ENCODE measurements at regions not wholly inside any gene's neighbourhood (a gene's known extent, or its start where the extent isn't known, plus 50 kb on each side); places are given as distances from the start of the nearest gene placed in this dataset.
"Not testable (repeated sequence)": the region's sequence is repeated elsewhere in the genome, so short reads cannot be mapped to it uniquely, and the experiment has no call there.

DNA sequence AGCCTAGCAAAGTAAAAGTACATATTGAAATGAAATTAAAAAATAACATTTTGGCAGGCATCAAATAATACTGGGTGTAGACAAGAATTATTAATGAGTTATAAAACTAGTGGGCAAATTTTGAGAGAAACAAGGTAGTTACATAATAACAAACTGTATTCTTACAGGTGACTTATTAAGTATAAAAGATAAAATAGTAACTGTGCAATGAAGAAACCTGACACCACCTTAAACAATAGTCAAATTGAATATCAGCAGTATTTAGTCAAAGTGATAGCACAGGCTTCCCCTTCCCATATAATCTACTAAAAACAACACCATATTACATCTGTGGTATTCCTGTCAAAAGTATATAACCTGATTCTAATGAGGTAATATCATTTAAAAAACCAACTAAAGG lies 1099.8 kb upstream of the CRIM1 start:
- no peak for DNase-seq

DNA sequence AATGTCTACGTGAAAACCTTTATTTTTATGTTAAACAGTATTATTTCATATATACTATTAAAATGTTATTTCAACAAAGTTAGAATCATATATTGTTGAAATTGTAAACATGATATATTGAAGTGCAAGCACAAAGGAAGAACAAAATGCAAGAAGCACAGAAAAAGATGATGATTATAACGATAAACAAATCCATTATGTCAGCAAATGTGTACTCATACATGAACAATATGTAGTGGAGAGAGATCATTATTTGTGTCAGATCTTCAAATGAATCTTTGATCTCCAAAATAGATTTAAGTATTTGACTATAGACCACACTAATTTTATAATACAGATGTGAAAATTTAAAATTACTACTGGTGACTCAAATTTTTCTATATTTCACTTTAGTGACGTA lies 1104.4 kb upstream of the CRIM1 start:
- no peak for DNase-seq

GRCh38 chr2:35246702-35247101 lies 1108.9 kb upstream of the CRIM1 start:
- no peak for DNase-seq

DNA sequence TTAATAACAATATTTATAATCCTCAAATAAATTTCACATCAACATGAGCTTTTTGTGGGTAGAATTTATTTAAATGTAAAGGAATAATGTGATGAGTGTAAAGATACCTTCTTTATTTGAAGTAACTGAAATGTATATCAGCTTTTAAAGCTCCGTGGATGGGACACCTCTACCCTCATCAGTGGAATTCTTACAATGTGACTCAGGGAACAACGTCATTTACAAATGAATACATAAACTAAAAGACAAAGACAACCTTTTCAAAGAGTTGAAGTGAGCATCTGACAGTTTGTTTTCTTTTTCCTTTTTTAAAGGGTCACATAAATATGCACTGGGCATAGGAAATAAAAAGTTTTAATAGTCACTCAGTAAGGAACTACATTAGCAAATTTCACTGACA lies 1127.0 kb upstream of the CRIM1 start:
- DNase-seq: no peak

DNA sequence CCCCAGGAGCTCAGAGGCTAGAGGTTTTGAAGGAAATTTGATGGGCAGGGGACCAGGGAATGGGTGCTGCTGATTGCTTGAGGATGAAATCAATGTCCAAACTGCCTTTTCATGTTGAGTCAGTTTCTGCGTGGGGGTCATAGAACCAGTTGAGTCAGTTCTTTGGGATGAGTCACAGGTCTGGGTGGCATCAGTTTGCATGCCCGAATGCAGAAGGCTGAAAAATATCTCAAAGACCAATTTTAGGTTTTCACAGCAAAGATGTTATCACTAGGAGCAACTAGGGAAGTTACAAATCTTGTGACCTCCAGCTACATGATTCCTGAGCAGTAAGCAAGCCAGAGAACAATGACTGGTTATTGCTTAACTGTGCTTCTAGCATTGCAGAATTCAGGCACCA lies 1135.1 kb upstream of the CRIM1 start:
- DNase-seq: no peak

DNA sequence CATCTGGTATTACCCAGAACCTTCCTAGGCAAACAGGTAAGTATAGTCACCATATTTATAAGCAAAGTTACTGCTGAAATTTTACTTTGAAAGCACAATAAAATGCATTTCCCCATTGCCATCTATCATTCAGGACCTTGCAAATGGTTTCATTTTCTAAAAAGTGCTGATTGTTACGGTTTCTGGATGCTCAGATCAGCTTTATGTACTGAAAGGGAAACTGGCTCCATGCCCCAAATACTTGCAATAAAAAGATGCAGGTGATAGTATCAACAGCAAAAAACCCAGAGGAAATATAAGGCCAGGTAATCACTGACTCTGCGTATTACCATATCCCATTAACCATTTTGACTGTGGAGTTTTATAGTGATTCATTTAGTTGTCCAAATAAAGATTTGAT lies 1150.7 kb upstream of the CRIM1 start:
- no peak for DNase-seq

DNA sequence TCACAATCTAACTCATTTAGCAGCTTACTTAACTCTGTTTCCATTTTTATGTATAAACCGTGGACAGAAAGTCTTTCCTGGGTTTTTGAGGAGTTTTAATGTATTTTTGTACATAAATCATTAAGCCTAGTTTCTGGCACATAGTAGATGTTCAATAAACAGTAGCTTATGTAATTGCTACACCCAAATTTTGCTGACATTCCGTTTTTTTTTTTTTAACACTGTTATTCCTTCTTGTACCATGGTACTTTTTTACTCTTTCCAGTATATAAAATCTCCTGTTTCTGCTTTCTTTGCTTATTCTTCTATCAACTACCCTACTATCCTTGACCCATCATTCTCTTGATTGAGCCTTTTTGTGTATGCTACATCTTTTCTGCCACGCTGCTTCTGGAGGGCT lies 1151.3 kb upstream of the CRIM1 start:
- DNase-seq: no peak

- DNase-seq: no peak
These were observed 1156.3 kb upstream of the CRIM1 start for GRCh38 chr2:35199298-35199697.

GRCh38 chr2:35185861-35186412 lies 1169.6 kb upstream of the CRIM1 start:
- DNase-seq: no peak

GRCh38 chr2:35184471-35184870 lies 1171.1 kb upstream of the CRIM1 start:
- no peak for DNase-seq

DNA sequence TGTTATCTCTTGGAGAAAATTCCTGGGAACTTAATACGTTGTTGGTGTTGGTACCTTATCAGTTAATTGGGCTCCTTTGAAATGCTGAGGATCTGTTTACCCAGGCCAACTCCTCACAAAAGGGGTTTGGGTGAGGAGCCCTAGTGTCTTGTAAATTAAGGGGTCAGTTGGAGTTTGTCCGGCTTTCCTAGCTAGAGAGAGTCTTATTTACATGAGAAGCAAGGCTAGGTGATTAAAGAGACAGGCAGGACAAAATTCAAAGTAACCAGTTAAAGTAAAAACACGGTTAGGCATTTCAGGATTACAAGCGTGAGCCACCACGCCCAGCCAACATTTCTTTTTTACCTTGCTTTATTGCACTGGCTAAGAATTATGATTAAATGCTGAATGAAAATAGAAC lies 1178.9 kb upstream of the CRIM1 start:
- not testable (repeated sequence) for DNase-seq

DNA sequence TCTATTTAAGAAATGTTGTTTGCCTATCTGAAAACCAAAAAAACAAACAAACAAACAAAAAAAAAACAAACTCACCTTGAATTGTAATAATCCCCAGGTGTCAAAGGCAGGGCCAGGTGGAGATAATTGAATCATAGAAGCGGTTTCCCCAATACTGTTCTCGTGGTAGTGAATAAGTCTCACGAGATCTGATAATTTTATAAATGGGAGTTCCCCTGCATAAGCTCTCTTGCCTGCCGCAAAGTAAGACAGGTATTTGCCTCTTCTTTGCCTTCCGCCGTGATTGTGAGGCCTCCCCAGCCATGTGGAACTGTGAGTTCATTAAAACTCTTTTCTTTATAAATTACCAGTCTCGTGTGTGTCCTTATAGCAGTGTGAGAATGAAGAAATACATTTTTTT lies 1180.7 kb upstream of the CRIM1 start:
- DNase-seq: no peak

GRCh38 chr2:35172687-35173086 lies 1182.9 kb upstream of the CRIM1 start:
- DNase-seq: no peak

DNA sequence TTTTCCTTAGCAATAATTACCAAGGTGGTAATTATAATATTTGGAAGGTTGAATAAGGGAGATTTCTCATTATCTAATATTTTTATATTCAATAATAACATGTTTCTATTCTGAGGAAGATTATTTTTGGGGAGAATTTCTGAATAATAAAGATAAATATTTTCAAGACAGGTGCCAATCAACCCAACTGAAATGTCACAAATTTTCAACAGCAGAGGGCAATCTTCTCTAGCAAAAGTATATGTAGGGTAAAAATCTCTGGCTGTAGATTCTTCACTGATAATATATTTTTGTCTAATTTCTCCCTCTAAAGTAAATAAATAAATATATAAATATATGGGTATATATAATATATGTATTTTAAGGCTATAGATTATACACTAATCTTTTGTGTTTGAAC lies 1187.2 kb upstream of the CRIM1 start:
- DNase-seq: no peak

DNA sequence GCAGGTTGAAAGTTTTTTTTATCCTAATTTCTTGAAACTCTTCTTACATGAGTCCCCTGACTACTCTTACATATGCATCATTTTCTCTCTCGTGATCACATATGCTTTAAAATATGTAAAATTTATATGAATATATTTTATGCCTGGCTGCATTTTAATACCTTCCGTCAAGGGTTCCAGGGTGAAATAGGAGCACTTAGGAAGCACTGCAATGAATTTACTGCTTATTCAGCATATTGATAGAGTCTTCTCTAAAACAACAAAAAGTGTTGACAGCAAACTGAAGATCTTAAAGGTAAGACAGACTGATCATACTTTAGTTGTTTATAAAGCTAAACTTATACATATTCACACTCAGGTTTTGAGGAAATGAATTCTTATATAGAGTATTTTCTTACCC lies 1191.6 kb upstream of the CRIM1 start:
- no peak for DNase-seq

DNA sequence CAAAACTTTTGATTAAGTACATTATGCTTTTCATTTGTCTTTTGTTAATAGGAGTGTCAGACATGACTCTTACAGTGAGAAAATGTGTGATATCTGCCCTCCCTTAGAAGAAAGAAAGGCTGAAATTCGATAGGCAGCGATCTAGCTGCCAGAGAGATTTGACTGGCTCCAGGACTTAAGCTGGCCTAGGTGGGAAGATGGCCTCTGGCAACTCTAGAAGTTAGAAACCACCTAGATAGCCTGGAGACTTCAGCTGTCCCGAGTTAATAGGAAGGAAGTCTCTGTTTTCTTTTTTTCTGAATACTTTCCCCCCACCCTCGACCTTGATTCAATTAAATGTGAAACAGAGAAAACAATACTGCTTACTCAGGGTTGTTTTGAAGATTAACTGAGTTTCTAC lies 1194.7 kb upstream of the CRIM1 start:
- no peak for DNase-seq

GRCh38 chr2:35125871-35126270 lies 1229.7 kb upstream of the CRIM1 start:
- DNase-seq: no peak

GRCh38 chr2:35125278-35125677 lies 1230.3 kb upstream of the CRIM1 start:
- no peak for DNase-seq

- no peak for DNase-seq
These were observed 1239.4 kb upstream of the CRIM1 start for GRCh38 chr2:35116151-35116550.

DNA sequence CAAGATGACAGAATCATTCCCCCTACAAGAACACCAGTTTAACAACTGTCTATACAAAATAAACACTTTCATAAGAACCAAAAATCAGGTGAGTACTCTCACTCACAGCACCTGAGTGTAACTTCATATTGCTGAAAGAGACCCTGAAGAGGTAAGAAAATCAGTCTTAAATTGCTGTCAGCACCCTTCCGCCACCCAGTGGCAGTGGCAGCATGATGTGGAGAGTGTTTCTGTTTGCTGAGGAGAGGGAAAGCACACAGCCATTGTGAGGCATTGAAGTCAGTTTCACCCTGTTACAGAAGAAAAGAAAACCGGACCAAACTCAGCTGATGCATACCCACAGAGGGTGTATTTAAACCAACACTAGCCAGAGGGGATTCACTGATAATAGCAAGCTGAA lies 1240.8 kb upstream of the CRIM1 start:
- DNase-seq: no peak

DNA sequence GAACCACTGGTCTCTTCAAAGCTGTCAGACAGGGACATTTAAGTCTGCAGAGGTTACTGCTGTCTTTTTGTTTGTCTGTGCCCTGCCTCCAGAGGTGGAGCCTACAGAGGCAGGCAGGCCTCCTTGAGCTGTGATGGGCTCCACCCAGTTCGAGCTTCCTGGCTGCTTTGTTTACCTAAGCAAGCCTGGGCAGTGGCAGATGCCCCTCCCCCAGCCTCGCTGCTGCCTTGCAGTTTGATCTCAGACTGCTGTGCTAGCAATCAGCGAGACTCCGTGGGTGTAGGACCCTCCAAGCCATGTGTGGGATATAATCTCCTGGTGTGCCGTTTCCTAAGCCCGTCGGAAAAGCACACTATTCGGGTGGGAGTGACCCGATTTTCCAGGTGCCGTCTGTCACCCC lies 1243.2 kb upstream of the CRIM1 start:
- not testable (repeated sequence) for DNase-seq

GRCh38 chr2:35104309-35104708 lies 1251.3 kb upstream of the CRIM1 start:
- no peak for DNase-seq

DNA sequence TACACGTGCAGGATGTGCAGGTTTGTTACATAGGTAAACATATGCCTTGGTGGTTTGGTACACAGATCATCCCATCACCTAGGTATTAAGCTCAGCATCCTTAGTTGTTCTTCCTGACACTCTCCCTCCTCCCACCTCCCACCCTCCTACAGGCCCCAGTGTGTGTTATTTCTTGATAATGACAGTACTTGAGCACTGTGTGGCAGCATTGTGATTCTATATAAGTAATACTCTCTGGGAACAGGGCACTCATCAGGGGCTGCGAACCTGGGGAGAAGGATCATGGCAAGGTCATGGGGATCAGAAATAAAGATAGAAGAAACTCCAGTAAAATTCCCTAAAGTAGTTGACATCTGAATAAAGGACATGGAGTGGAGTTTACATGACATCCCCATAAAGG lies 1256.2 kb upstream of the CRIM1 start:
- DNase-seq: no peak

DNA sequence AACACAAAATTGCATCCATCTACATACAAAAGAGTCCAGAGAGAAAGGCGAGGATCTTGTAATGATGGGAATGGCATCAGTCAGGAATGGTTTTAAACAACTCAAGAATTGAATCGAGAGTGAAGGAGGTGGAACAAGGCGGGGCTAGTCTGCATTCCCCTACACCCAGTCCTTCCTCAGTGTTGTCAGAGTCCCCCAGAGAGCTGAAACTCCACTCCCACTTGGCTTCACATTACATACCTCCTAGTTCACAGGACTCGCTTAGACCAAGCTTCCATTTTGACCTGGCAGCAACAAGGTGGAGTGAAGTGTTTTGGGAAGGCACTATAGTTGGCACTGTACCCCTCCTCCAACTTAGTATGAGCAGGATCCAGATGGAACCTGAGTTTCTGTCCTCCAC lies 1273.5 kb upstream of the CRIM1 start:
- DNase-seq: no peak

DNA sequence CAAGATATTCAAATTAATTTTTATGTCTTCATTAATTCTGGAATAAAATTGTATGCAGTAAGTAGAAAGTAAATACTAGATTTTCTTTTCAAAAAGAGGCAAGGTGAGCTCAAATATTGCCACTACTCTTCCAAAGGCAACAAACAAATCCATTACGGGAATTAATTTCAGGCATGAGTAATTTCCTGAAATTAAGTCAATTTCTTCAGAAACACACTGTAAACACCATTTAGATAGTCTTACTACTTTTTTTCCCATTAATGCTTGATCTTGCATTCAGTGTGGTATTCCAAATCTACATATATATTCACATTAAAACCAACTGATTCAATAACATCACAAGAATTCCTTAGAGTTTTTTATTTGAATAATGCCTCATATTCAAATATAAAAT lies 1274.0 kb upstream of the CRIM1 start:
- DNase-seq: no peak

DNA sequence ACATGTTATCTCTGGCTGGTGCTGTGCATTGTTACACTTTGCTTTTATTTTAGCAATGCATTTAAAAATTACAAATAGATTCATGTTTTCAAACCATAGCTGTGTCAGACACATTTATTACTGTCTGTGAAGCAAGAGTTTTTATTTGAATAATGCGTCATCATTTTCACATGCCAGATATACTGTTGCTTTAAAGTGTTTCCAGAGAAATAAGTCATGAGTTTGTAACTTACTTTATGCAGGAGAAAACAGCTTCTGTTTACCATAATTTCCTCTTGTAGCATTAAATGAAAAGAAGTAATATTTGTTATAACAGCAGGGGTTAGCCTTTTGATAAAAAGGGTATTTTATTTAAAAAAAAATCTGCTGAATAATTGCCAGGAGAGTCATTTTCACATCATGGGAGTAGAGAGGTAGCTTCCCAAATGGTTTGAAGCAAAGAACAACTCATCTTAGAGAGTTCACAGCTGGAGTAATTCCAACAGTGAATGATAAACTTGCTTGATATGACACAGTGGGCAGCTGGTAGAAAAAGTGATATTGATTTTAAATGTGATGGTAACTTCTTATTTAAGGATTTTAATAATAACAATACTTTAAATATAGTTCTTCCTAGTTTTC lies 1274.5 kb upstream of the CRIM1 start:
- DNase-seq: no peak
